OCI-LY7 (cell line): ENCODE measurements at regions not wholly inside any gene's neighbourhood (a gene's known extent, or its start where the extent isn't known, plus 50 kb on each side); places are given as distances from the start of the nearest gene placed in this dataset.
"Not testable (repeated sequence)": the region's sequence is repeated elsewhere in the genome, so short reads cannot be mapped to it uniquely, and the experiment has no call there.

Experiments
- EZH2phosphoT487 ChIP-seq: fragments of 200-600 bp; sonication (generic); IDR thresholded peaks from 2 replicates; pipeline ENCODE4 v1.6.1; 2018; ENCODE audit warnings: low read depth, borderline replicate concordance, mild to moderate bottlenecking, mixed run types, antibody characterized with exemption, low read length, moderate library complexity, mixed read lengths
- TF ChIP-seq, protein P1 (sequence below): fragments of 200-600 bp; sonication (generic); conservative IDR thresholded peaks from 2 replicates; pipeline ENCODE4 v1.5.1; 2014; ENCODE audit warnings: mild to moderate bottlenecking, antibody characterized with exemption, low read length, moderate library complexity, mixed read lengths

DNA sequence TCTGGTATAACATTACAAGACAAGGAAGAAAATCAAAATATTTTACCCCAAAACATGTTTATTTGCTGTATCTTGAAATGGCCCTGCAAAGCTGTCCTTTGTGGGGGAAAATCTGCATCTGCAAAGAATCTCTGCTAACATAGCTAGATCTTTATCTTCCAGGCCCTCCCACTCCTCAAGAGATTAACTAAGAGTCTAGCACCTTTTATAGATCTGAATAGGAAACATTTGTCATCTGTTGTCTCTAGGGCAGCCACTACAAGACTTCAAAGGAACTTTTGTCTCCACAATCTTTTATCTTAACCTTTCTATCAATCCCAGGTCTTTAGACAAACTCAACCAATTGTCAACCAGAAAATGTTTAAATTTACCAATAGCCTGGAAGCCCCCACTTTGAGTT, 427.6 kb upstream of the ID2 start:
- TF ChIP-seq, protein P1, sequence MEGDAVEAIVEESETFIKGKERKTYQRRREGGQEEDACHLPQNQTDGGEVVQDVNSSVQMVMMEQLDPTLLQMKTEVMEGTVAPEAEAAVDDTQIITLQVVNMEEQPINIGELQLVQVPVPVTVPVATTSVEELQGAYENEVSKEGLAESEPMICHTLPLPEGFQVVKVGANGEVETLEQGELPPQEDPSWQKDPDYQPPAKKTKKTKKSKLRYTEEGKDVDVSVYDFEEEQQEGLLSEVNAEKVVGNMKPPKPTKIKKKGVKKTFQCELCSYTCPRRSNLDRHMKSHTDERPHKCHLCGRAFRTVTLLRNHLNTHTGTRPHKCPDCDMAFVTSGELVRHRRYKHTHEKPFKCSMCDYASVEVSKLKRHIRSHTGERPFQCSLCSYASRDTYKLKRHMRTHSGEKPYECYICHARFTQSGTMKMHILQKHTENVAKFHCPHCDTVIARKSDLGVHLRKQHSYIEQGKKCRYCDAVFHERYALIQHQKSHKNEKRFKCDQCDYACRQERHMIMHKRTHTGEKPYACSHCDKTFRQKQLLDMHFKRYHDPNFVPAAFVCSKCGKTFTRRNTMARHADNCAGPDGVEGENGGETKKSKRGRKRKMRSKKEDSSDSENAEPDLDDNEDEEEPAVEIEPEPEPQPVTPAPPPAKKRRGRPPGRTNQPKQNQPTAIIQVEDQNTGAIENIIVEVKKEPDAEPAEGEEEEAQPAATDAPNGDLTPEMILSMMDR: not testable (repeated sequence)
- not testable (repeated sequence) for TF ChIP-seq EZH2phosphoT487
